K562 (cell line): ENCODE measurements at regions not wholly inside any gene's neighbourhood (a gene's known extent, or its start where the extent isn't known, plus 50 kb on each side); places are given as distances from the start of the nearest gene placed in this dataset.

Source experiments
- ATAC-seq: fragments of 200-7000 bp; cut with Tn5 transposase; 3 replicates; pipeline ENCODE4 v1.9.1; 2020; ENCODE audit warnings: moderate library complexity
- BruUV-seq: library from RNA; stranded (reverse); fragments of 400-500 nt; replicated peaks from 2 replicates; lab custom pipeline; 2021; lab: Mats Ljungman, UMichigan
- CTCF ChIA-PET: fragments of 300-600 bp; formaldehyde crosslinking; extraction: SDS; loops from one replicate; lab custom pipeline; 2021; ENCODE audit warnings: low intra/inter-chr PET ratio; lab: Yijun Ruan, JAX
- POLR2A ChIA-PET: fragments of 300-600, 350-650 bp; sonication (Branson Sonifier 250); formaldehyde crosslinking; extraction: SDS; loops from one replicate; lab custom pipeline; 2021; ENCODE audit warnings: antibody characterized with exemption, inconsistent platforms; lab: Yijun Ruan, JAX
- DNase-seq, 4 experiments: peaks; one replicate each; pipeline versions ENCODE4 v3.0.0 to v3.0.0-alpha.2; 2011 to 2018; ENCODE audit warnings: low spot score in 3 of 4, mixed read lengths in 3 of 4; ENCODE audit errors: extremely low read depth in 1 of 4
- FAIRE-seq: peaks from 2 replicates; lab custom pipeline; 2011; peaks lifted over from hg19 to GRCh38; lab: Jason Lieb, UNC
- H2AFZ ChIP-seq: 2 replicates; pipeline ENCODE4 v1.6.0; 2011; ENCODE audit warnings: low read depth, low read length, control low read depth, inconsistent platforms
- H3K27ac ChIP-seq: fragments of 200-600 bp; 3 replicates; pipeline ENCODE4 v1.8.0; 2011; ENCODE audit warnings: low read depth, mild to moderate bottlenecking, control low read depth, inconsistent platforms, low read length, moderate library complexity, mixed read lengths; ENCODE audit errors: extremely low read depth
- H3K27me3 ChIP-seq, 2 experiments: fragments of 300-600 bp in 1 of 2; 2 replicates in 1 of 2; 3 replicates in 1 of 2; pipeline versions ENCODE4 v1.6.0 to v1.8.0; 2011; ENCODE audit warnings: inconsistent platforms in 2 of 2, low read length in 2 of 2, mild to moderate bottlenecking in 1 of 2, mixed read lengths in 1 of 2, moderate library complexity in 1 of 2; ENCODE audit not compliant: control insufficient read depth in 2 of 2, insufficient read depth in 2 of 2
- H3K36me3 ChIP-seq: fragments of 300-600 bp; 3 replicates; pipeline ENCODE4 v1.8.0; 2011; ENCODE audit warnings: mild to moderate bottlenecking, low read length, inconsistent platforms; ENCODE audit not compliant: control insufficient read depth, insufficient read depth
- H3K4me1 ChIP-seq, 2 experiments: fragments of 200-600 bp in 1 of 2; replicated peaks in 1 of 2; 2 replicates in 1 of 2; 3 replicates in 1 of 2; pipeline versions ENCODE4 v1.5.1 to v1.8.0; 2011; ENCODE audit warnings: inconsistent platforms in 2 of 2, low read length in 2 of 2, mild to moderate bottlenecking in 1 of 2, mixed read lengths in 1 of 2, moderate library complexity in 1 of 2; ENCODE audit not compliant: control insufficient read depth in 2 of 2, insufficient read depth in 2 of 2
- H3K4me2 ChIP-seq: 2 replicates; pipeline ENCODE4 v1.6.1; 2011; ENCODE audit warnings: low read length, control low read depth, inconsistent platforms, mixed read lengths; ENCODE audit not compliant: insufficient read depth
- H3K4me3 ChIP-seq: fragments of 200-600 bp; sonication (generic), shearing (Covaris generic); 2 replicates; pipeline ENCODE4 v1.5.1; 2016; ENCODE audit warnings: control low read depth, inconsistent platforms
- H3K79me2 ChIP-seq: fragments of 200-600 bp; 3 replicates; pipeline ENCODE4 v1.8.0; 2011; ENCODE audit warnings: low read length, inconsistent platforms; ENCODE audit not compliant: control insufficient read depth, insufficient read depth
- H3K9ac ChIP-seq, 2 experiments: 2 replicates each; pipeline versions ENCODE4 v1.6.0 to v1.6.1; 2011; ENCODE audit warnings: low read depth in 2 of 2, low read length in 2 of 2, control low read depth in 1 of 2, inconsistent platforms in 1 of 2, mild to moderate bottlenecking in 1 of 2, mixed read lengths in 1 of 2; ENCODE audit not compliant: insufficient read depth in 1 of 2
- H3K9me1 ChIP-seq: one replicate; pipeline ENCODE4 v1.6.0; 2011; ENCODE audit warnings: inconsistent platforms, mild to moderate bottlenecking, low read length, moderate library complexity; ENCODE audit not compliant: control insufficient read depth, insufficient read depth
- H3K9me3 ChIP-seq: replicated peaks from 2 replicates; pipeline ENCODE4 v1.5.1; 2011; ENCODE audit warnings: low read depth, low read length, inconsistent platforms; ENCODE audit not compliant: control insufficient read depth, insufficient read depth
- H4K20me1 ChIP-seq: replicated peaks from 2 replicates; pipeline ENCODE4 v1.6.1; 2011; ENCODE audit warnings: low read length, inconsistent platforms, mixed read lengths; ENCODE audit not compliant: control insufficient read depth, insufficient read depth
- C11orf30 ChIP-seq: fragments of 450-650 bp; IDR thresholded peaks from 2 replicates; pipeline ENCODE4 v1.6.1; 2016; ENCODE audit warnings: low read depth, mild to moderate bottlenecking
- MAFG ChIP-seq: fragments of 450-650 bp; conservative IDR thresholded peaks from 2 replicates; pipeline ENCODE4 v1.6.1; 2016; ENCODE audit warnings: missing genetic modification characterization, missing compliant biosample characterization
- SRSF3 ChIP-seq: fragments of 200-400 bp; formaldehyde crosslinking; IDR thresholded peaks from 2 replicates; pipeline ENCODE4 v1.6.1; 2016; ENCODE audit warnings: mild to moderate bottlenecking, low read length, moderate library complexity; ENCODE audit not compliant: insufficient read depth
- ZBTB1 ChIP-seq: sonication (generic); formaldehyde crosslinking; IDR thresholded peaks from 2 replicates; pipeline ENCODE4 v1.8.1; 2023; ENCODE audit warnings: missing genetic modification reagents, low read depth, mild to moderate bottlenecking, borderline replicate concordance
- ZNF316 ChIP-seq: fragments of 450-650 bp; IDR thresholded peaks from 2 replicates; pipeline ENCODE4 v1.6.1; 2016
- ZNF592 ChIP-seq: fragments of 450-650 bp; IDR thresholded peaks from 2 replicates; pipeline ENCODE4 v1.6.1; 2017; ENCODE audit warnings: antibody characterized with exemption, mild to moderate bottlenecking
- WGBS: fragments of 100-300 bp; shearing (Covaris generic); methylation state at CpG from one replicate; pipeline ENCODE4 v1.1.6; 2016; ENCODE audit warnings: low coverage, mixed read lengths; ENCODE audit not compliant: insufficient coverage; ENCODE audit errors: missing lambda C conversion rate; 5-methylcytosine and 5-hydroxymethylcytosine counted together
- in situ Hi-C: fragments of 300-500 bp; cut with MboI; formaldehyde crosslinking; loops from 4 replicates; pipeline ENCODE4 v1.15.0; 2018; ENCODE audit warnings: inconsistent platforms, mixed read lengths
- intact Hi-C: fragments of 100-400 bp; cut with micrococcal nuclease; formaldehyde crosslinking; loops from 2 replicates; pipeline ENCODE4 v1.14.2; 2022
- TF ChIP-seq, protein P1 (sequence below): fragments of 200-800 bp; sonication (Bioruptor generic); IDR thresholded peaks from 2 replicates; pipeline ENCODE4 v1.6.1; 2017; ENCODE audit warnings: missing genetic modification characterization, missing compliant biosample characterization

- no peaks in the 10 kb centered on the region for H3K9me1 ChIP-seq
- no peak overlapping the region for H3K4me2 ChIP-seq
- 0% methylated on average over 1 of the region's 1 CpG for WGBS
- H2AFZ ChIP-seq: no peak overlapping the region
- H3K27ac ChIP-seq: no peak overlapping the region
- ATAC-seq (no peak), FAIRE-seq (no peak), DNase-seq (no peak)
- no peaks in the 10 kb centered on the region for H3K36me3 ChIP-seq
- POLR2A ChIA-PET: no interaction called here
- H3K4me3 ChIP-seq: no peak overlapping the region
- H3K9ac ChIP-seq: no peak overlapping the region
- intact Hi-C loops (no loop called here), in situ Hi-C loops (no loop called here)
- no peaks in the 10 kb centered on the region for H3K4me1 ChIP-seq
- no peaks in the 10 kb centered on the region for H3K9me3 ChIP-seq
- CTCF ChIA-PET: no interaction called here
- TF ChIP-seq ZNF316 (peak; percentile 84), ZBTB1 (CRISPR knock-in tag) (no peak), C11orf30 (peak; percentile 72), SRSF3 (no peak), ZNF592 (no peak), MAFG (peak; percentile 15; the same call in 1 of the 2 replicates)
- TF ChIP-seq, protein P1, sequence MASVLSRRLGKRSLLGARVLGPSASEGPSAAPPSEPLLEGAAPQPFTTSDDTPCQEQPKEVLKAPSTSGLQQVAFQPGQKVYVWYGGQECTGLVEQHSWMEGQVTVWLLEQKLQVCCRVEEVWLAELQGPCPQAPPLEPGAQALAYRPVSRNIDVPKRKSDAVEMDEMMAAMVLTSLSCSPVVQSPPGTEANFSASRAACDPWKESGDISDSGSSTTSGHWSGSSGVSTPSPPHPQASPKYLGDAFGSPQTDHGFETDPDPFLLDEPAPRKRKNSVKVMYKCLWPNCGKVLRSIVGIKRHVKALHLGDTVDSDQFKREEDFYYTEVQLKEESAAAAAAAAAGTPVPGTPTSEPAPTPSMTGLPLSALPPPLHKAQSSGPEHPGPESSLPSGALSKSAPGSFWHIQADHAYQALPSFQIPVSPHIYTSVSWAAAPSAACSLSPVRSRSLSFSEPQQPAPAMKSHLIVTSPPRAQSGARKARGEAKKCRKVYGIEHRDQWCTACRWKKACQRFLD (CRISPR knock-in tag): no peak
- H3K27me3 ChIP-seq: no peaks in the 10 kb centered on the region
- no TSS peak for BruUV-seq
- H3K79me2 ChIP-seq: no peaks in the 10 kb centered on the region
- no peaks in the 10 kb centered on the region for H4K20me1 ChIP-seq
Measured at GRCh38 chr5:103404483-103404882, 145.9 kb downstream of the MACIR start.
